ENCODE measurements at regions not wholly inside any gene's neighbourhood (a gene's known extent, or its start where the extent isn't known, plus 50 kb on each side); places are given as distances from the start of the nearest gene placed in this dataset.

DNA sequence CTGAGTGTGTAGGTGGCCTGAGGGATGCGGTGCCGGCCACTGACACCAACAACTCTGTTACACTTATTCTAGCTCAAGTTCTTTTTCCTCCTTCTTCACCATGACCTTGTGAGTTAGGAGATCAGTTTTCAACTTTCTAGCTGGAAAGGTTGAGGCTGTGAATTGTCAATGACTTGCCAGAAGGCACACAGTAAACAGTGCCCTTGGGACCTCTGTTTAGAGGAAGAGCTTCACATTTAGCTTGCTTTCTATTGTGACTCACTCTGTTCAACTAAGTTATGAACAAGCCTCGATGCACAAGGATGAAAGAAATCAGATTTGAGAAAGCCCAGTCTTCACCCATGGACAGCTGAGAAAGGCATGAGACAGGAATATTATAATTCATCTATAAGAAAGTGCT lies 455.6 kb downstream of the MAFB start:
- TF ChIP-seq, protein P1, sequence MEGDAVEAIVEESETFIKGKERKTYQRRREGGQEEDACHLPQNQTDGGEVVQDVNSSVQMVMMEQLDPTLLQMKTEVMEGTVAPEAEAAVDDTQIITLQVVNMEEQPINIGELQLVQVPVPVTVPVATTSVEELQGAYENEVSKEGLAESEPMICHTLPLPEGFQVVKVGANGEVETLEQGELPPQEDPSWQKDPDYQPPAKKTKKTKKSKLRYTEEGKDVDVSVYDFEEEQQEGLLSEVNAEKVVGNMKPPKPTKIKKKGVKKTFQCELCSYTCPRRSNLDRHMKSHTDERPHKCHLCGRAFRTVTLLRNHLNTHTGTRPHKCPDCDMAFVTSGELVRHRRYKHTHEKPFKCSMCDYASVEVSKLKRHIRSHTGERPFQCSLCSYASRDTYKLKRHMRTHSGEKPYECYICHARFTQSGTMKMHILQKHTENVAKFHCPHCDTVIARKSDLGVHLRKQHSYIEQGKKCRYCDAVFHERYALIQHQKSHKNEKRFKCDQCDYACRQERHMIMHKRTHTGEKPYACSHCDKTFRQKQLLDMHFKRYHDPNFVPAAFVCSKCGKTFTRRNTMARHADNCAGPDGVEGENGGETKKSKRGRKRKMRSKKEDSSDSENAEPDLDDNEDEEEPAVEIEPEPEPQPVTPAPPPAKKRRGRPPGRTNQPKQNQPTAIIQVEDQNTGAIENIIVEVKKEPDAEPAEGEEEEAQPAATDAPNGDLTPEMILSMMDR (IDR thresholded peaks at IDR 0.05): no peak
- Mint-ChIP-seq H3K27me3 (ENCODE audit: insufficient read depth) (no peaks in the 10 kb centered on the region), H3K9me3 (peaks cover 44% of the 10 kb centered on the region), H3K4me1 (ENCODE audit: low read depth) (no peaks in the 10 kb centered on the region), H3K4me3 (no peak overlapping the region), H3K27ac (no peak overlapping the region), H3K36me3 (ENCODE audit: low read depth) (no peaks in the 10 kb centered on the region)
- no peak for DNase-seq

DNA sequence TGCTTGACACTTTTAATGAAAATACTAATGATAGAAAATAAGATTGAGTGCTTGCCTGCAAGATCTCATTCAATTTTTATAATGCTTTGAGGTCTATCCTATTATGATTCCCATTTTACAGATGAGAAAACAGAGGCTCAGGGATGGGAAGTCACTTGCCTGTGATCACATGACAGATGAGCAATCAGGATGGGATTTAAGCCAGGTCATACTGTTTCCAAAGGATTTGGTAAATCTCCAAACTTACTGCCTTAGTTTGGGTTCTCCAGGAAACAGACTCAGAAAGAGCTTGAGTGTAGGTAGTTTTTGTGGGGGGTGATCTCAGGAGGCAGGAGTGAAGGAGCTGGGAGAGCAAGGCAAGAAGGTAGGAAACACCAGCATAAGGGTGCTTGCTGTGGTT lies 456.3 kb downstream of the MAFB start:
- Mint-ChIP-seq H3K27me3 (ENCODE audit: insufficient read depth) (no peaks in the 10 kb centered on the region), H3K36me3 (ENCODE audit: low read depth) (no peaks in the 10 kb centered on the region), H3K9me3 (peaks cover 45% of the 10 kb centered on the region), H3K27ac (no peak overlapping the region), H3K4me1 (ENCODE audit: low read depth) (no peaks in the 10 kb centered on the region), H3K4me3 (no peak overlapping the region)
- TF ChIP-seq, protein P1 (IDR thresholded peaks at IDR 0.05): no peak
- no peak for DNase-seq

DNA sequence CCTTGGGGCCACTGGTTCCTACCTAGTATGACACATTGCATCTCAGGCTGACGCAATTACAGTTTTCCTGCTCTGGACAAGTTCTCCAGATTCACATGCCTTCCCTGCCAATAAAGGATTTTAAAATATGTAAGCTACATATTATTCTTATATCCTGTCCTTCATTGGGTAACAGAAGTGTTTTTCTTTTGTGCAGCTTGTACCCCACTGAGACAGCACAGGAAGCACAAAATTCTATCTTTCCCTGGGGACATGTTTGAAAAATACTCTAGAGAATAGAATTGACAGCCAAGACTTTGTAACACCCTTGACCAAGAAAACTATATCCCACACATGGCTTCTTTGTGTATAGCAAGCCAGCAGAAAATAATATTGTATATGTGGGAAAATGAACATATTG lies 456.8 kb downstream of the MAFB start:
- Mint-ChIP-seq H3K36me3 (ENCODE audit: low read depth) (no peaks in the 10 kb centered on the region), H3K9me3 (peaks cover 45% of the 10 kb centered on the region), H3K27me3 (ENCODE audit: insufficient read depth) (no peaks in the 10 kb centered on the region), H3K27ac (no peak overlapping the region), H3K4me3 (no peak overlapping the region), H3K4me1 (ENCODE audit: low read depth) (no peaks in the 10 kb centered on the region)
- TF ChIP-seq, protein P1 (IDR thresholded peaks at IDR 0.05): no peak
- DNase-seq: no peak

DNA sequence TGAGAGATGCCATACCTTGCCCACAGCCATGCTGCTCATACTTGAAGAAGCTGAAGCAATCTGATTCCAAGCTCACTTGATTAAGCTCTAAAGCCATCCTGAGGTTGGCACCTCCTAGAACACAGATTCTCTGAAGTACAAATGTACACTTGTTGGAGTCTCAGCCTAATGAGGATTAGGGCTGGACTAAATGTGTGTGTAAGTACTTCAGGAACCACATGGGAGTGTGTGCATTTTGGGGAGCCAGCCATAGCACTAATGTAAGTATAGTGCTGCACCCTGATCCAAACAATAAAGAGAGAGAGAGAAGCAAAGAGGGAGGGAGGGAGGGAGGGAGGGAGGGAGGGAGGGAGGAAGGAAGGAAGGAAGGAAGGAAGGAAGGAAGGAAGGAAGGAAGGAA lies 458.6 kb downstream of the MAFB start:
- Mint-ChIP-seq H3K4me3 (no peak overlapping the region), H3K9me3 (peaks cover 36% of the 10 kb centered on the region), H3K4me1 (ENCODE audit: low read depth) (no peaks in the 10 kb centered on the region), H3K36me3 (ENCODE audit: low read depth) (no peaks in the 10 kb centered on the region), H3K27me3 (ENCODE audit: insufficient read depth) (no peaks in the 10 kb centered on the region), H3K27ac (no peak overlapping the region)
- TF ChIP-seq, protein P1 (IDR thresholded peaks at IDR 0.05): no peak
- no peak for DNase-seq

DNA sequence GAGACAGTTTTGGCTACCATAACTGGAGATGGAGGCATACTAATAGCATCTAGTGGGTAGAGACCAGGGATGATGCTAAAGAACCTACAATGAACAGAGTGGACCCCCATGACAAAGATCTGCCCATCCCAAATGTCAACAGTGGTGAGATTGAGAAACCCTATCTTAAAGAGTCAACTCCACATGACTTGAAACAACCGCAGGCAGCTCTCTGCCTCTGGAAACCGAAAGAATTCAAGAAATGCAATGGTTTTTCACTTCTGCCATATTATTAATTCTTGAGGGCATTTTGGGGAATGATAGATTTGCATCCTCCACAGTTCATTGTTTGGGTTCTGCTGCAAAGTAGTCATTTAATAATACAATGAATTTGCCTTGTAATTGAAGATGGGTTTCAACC lies 463.4 kb downstream of the MAFB start:
- no peaks in the 10 kb centered on the region for H3K27me3 Mint-ChIP-seq (ENCODE audit: insufficient read depth)
- no peak overlapping the region for H3K27ac Mint-ChIP-seq
- no peaks in the 10 kb centered on the region for H3K4me1 Mint-ChIP-seq (ENCODE audit: low read depth)
- no peak overlapping the region for H3K4me3 Mint-ChIP-seq
- DNase-seq: no peak
- H3K9me3 Mint-ChIP-seq: peaks cover 36% of the 10 kb centered on the region
- H3K36me3 Mint-ChIP-seq (ENCODE audit: low read depth): no peaks in the 10 kb centered on the region
- TF ChIP-seq, protein P1 (IDR thresholded peaks at IDR 0.05): no peak

DNA sequence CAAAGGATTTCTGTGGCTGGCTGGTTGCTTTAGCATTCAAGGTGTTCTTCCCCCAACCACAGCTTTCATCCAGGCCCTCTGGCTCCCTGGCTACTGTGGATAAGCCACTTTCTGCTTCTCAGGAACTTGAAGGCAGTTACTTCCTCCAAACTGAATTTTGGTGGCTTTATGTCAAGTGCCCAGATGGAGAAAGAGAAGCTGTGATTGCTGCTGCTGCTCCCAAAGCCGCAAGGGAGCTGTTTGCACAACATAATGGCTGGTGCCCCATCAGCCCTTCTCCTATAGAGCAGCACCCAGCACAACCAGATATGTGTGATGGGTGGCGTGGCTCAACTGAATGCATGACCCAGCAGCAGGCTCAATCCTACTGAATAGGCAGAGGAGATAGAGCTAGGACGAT lies 465.2 kb downstream of the MAFB start:
- Mint-ChIP-seq H3K27ac (no peak overlapping the region), H3K27me3 (ENCODE audit: insufficient read depth) (no peaks in the 10 kb centered on the region), H3K4me3 (no peak overlapping the region), H3K4me1 (ENCODE audit: low read depth) (no peaks in the 10 kb centered on the region), H3K36me3 (ENCODE audit: low read depth) (no peaks in the 10 kb centered on the region), H3K9me3 (peaks cover 43% of the 10 kb centered on the region)
- no peak for DNase-seq
- TF ChIP-seq, protein P1 (IDR thresholded peaks at IDR 0.05): no peak
